GM06990 (cell line): ENCODE measurements at regions not wholly inside any gene's neighbourhood (a gene's known extent, or its start where the extent isn't known, plus 50 kb on each side); places are given as distances from the start of the nearest gene placed in this dataset.

ENCODE experiments used
- DNase-seq: peaks from one replicate; pipeline ENCODE4 v3.0.0-alpha.2; 2011; ENCODE audit not compliant: insufficient read length; ENCODE audit errors: extremely low read depth
- H3K27me3 ChIP-seq: replicated peaks from 2 replicates; pipeline ENCODE4 v1.6.0; 2011; ENCODE audit warnings: low read length; ENCODE audit not compliant: control insufficient read depth, insufficient read depth
- H3K36me3 ChIP-seq: 2 replicates; pipeline ENCODE4 v1.5.1; 2011; ENCODE audit warnings: low read length; ENCODE audit not compliant: control insufficient read depth, insufficient read depth
- H3K4me3 ChIP-seq: replicated peaks from 2 replicates; pipeline ENCODE4 v1.5.1; 2011; ENCODE audit warnings: low read depth, mild to moderate bottlenecking, control low read depth, low read length
- TF ChIP-seq, protein P1 (sequence below): IDR thresholded peaks from 2 replicates; pipeline ENCODE4 v1.5.1; 2011; ENCODE audit warnings: low read length, control low read depth, mild to moderate bottlenecking, inconsistent platforms; ENCODE audit not compliant: insufficient read depth, poor library complexity, severe bottlenecking

DNA sequence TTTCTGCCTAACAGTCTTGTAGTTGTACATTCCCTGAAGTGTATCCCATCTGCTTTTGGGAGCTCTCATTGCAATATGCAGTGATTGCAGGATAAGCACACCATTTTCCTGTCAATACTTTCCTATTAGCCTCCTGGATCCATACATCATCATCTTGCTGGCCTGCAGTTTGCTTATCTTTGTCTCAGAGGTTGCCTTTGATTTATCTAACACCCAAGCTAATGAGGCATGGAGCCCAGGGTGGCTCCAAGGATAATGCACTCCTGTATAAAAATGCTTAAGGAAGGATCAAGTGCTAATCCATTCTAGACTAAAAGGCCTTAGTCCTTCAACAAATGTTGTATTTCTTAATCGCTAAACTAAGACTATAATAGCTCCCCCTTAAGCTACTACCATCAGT lies 161.6 kb upstream of the OBI1 start:
- DNase-seq: no peak
- Histone ChIP-seq H3K4me3 (no peak overlapping the region), H3K36me3 (no peaks in the 10 kb centered on the region), H3K27me3 (no peaks in the 10 kb centered on the region)
- TF ChIP-seq, protein P1, sequence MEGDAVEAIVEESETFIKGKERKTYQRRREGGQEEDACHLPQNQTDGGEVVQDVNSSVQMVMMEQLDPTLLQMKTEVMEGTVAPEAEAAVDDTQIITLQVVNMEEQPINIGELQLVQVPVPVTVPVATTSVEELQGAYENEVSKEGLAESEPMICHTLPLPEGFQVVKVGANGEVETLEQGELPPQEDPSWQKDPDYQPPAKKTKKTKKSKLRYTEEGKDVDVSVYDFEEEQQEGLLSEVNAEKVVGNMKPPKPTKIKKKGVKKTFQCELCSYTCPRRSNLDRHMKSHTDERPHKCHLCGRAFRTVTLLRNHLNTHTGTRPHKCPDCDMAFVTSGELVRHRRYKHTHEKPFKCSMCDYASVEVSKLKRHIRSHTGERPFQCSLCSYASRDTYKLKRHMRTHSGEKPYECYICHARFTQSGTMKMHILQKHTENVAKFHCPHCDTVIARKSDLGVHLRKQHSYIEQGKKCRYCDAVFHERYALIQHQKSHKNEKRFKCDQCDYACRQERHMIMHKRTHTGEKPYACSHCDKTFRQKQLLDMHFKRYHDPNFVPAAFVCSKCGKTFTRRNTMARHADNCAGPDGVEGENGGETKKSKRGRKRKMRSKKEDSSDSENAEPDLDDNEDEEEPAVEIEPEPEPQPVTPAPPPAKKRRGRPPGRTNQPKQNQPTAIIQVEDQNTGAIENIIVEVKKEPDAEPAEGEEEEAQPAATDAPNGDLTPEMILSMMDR: no peak

DNA sequence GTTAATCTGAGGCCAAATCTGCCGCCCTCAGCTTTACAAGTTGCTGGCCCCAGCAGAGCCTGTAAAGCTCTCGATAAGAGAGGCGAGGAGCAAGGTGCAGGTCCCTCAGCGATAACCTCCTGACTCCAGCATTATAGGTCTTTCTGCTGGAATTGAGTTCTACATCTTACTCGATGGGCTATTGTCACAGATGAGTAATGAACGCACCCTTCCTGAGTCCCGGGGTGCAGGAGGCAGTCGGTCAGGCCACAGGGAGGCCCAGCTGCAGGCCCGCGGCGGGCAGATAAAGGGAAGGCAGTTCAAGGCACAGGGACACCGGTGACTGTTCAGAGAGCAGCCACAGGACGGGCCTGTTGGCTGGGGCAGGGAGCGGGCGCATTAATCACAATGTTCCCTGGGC lies 157.6 kb upstream of the OBI1 start:
- no peak for DNase-seq
- Histone ChIP-seq H3K36me3 (no peaks in the 10 kb centered on the region), H3K27me3 (no peaks in the 10 kb centered on the region), H3K4me3 (no peak overlapping the region)
- TF ChIP-seq, protein P1: no peak

DNA sequence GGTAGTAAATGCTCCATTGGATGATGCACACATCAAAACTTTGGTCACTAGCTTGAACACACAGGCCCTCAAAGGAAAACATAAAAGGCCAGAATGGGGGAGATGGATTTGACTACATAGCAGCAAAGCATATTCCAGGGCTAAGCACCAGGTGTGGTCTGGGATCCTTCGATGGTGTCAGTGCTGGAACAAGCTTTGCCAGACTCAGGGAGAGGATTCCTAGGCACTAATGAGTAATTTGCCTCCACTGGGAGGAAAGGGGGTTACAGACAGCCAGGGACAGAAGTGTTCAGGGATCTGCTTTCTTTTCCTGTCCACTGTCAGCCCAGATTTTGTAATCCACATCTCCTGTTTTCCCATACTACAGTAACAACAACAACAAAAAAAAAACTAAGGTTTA lies 157.2 kb upstream of the OBI1 start:
- DNase-seq: no peak
- no peak overlapping the region for H3K4me3 ChIP-seq
- no peaks in the 10 kb centered on the region for H3K27me3 ChIP-seq
- TF ChIP-seq, protein P1: no peak
- H3K36me3 ChIP-seq: no peaks in the 10 kb centered on the region

DNA sequence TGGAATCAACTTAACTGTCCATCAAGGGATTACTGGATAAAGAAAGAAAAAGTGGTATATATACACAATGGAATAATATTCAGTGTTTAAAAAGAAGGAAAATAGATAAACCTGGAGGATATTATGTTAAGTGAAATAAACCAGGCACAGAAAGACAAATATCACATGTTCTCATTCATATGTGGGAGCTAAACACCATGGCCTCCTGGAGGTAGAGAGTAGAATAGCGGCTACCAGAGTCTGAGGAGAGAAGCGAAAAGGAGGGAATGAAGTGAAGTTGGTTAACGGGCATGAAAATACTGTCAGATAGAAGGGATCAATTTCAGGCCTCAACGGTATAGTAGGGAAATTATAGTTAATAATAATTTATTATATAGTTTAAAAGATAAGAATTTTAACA lies 147.5 kb upstream of the OBI1 start:
- H3K4me3 ChIP-seq: no peak overlapping the region
- TF ChIP-seq, protein P1: peak; percentile 57
- H3K27me3 ChIP-seq: no peaks in the 10 kb centered on the region
- no peak for DNase-seq
- no peaks in the 10 kb centered on the region for H3K36me3 ChIP-seq

DNA sequence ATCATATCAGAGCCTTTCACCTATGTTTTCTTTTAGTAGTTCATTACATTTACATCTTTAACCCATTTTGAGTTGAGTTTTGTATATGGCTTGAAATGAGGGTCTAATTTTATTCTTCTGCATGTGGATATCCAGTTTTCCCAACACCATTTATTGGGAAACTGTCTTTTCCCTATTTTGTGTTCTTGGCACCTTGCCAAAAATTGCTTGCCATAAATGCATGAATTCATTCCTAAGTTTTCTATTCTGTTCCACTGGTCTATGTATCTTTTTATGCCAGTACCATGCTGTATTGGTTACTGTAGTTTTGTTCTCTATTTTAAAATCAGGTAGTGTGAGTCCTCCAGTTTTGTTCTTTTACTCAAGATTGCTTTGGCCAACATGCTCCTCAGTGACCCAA lies 144.0 kb upstream of the OBI1 start:
- no peaks in the 10 kb centered on the region for H3K36me3 ChIP-seq
- no peaks in the 10 kb centered on the region for H3K27me3 ChIP-seq
- no peak overlapping the region for H3K4me3 ChIP-seq
- no peak for DNase-seq
- TF ChIP-seq, protein P1: no peak

DNA sequence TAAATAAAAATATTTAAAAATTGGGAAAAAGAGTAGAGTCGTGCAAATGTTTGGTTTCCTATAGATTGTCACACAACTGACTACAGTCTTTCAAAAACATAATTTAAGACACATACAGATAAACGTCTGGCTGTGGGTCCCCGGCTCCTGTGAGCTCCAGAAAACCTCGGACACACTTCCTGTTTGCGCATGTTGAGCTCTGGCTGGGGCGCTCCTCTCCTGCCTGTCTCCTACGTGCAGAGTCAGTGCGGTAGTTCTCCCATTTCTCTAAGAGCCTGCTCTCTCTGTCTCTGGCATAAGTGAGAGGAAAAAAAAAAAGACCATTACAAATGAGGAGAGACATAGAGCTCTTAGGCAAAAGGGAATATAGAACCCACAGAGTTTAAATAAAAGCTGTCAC lies 128.2 kb upstream of the OBI1 start:
- no peaks in the 10 kb centered on the region for H3K27me3 ChIP-seq
- no peak for DNase-seq
- TF ChIP-seq, protein P1: no peak
- no peak overlapping the region for H3K4me3 ChIP-seq
- no peaks in the 10 kb centered on the region for H3K36me3 ChIP-seq
